ENCODE measurements at regions not wholly inside any gene's neighbourhood (a gene's known extent, or its start where the extent isn't known, plus 50 kb on each side); places are given as distances from the start of the nearest gene placed in this dataset.

DNA sequence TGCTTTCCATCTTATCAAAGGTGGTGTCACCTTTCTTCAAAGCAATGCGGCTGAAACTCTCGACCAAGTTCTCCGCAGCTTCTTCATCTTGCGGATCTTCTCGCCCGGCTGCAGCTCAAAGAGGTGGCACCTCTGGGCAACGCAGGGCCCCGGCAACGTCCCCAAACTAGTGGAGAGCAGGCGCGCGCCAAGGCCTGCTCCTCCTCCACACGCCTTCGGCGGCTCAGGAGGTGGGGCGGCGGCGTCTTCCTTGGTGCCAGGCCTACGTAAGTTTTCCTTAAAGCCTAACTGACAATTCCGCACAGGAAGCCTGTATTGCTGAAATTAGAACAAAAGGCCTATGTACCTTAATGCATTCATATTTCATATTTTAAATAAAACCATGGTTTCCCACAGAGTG is 112.0 kb downstream of the TMX1 start:
- no peak for TF ChIP-seq CTCF (IDR thresholded peaks at IDR 0.05; ENCODE audit: insufficient read depth, low read length, poor library complexity, severe bottlenecking)
- no peak overlapping the region for H3K4me3 ChIP-seq (ENCODE audit: low read depth, low read length)
- H3K36me3 ChIP-seq (ENCODE audit: control insufficient read depth, insufficient read depth, low read length), result no peaks in the 10 kb centered on the region
- DNase-seq (ENCODE audit: low read depth), result no peak
- H3K27me3 ChIP-seq (ENCODE audit: control insufficient read depth, insufficient read depth, low read length), result no peaks in the 10 kb centered on the region

GRCh38 chr14:51353901-51354300 is 113.9 kb downstream of the TMX1 start:
- no peaks in the 10 kb centered on the region for H3K27me3 ChIP-seq (ENCODE audit: control insufficient read depth, insufficient read depth, low read length)
- DNase-seq (ENCODE audit: low read depth), result no peak
- no peak for TF ChIP-seq CTCF (IDR thresholded peaks at IDR 0.05; ENCODE audit: insufficient read depth, low read length, poor library complexity, severe bottlenecking)
- H3K36me3 ChIP-seq (ENCODE audit: control insufficient read depth, insufficient read depth, low read length), result no peaks in the 10 kb centered on the region
- H3K4me3 ChIP-seq (ENCODE audit: low read depth, low read length), result no peak overlapping the region

DNA sequence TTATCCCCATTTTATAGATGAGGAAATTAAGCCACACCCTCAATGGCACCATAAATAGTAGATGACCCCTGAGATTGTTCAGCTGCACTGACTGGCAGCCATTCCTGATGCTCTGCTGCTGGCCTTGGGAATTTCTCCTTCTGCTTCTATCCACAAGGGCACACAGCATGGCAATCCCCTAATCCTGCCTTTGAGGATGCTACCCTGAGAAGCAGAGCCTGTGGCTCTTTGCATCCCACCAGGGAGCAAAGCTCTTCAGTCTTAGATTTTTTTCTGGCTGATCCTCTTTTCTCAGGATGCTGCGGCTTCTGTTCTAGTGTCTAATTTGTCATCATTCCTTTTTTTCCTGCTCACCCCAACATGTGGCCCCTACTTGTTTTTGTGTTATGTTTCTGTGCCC is 114.8 kb downstream of the TMX1 start:
- no peak for TF ChIP-seq CTCF (IDR thresholded peaks at IDR 0.05; ENCODE audit: insufficient read depth, low read length, poor library complexity, severe bottlenecking)
- Histone ChIP-seq H3K4me3 (ENCODE audit: low read depth, low read length) (no peak overlapping the region), H3K36me3 (ENCODE audit: control insufficient read depth, insufficient read depth, low read length) (no peaks in the 10 kb centered on the region), H3K27me3 (ENCODE audit: control insufficient read depth, insufficient read depth, low read length) (no peaks in the 10 kb centered on the region)
- DNase-seq (ENCODE audit: low read depth), result no peak

DNA sequence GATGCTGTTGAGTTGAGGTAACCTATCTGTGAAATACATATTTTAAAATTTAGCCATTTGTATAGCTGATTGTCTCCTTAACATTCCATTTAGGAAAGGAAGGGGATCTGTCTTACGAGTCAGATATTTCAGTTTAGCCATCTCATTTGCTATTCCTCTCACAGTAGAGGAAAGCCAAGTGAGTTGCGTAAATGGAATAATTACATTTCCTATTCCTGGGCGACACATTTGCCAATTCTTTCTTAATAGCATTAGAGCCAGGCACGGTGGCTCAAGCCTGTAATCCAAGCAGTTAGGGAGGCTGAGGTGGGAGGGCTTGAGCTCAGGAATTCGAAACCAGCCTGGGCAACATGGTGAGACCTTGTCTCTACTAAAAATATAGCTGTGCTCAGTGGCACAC is 116.3 kb downstream of the TMX1 start:
- DNase-seq (ENCODE audit: low read depth), result no peak
- H3K4me3 ChIP-seq (ENCODE audit: low read depth, low read length), result no peak overlapping the region
- H3K27me3 ChIP-seq (ENCODE audit: control insufficient read depth, insufficient read depth, low read length), result no peaks in the 10 kb centered on the region
- H3K36me3 ChIP-seq (ENCODE audit: control insufficient read depth, insufficient read depth, low read length), result no peaks in the 10 kb centered on the region
- TF ChIP-seq CTCF (IDR thresholded peaks at IDR 0.05; ENCODE audit: insufficient read depth, low read length, poor library complexity, severe bottlenecking), result no peak

GRCh38 chr14:51357250-51357649 is 117.2 kb downstream of the TMX1 start:
- Histone ChIP-seq H3K4me3 (ENCODE audit: low read depth, low read length) (no peak overlapping the region), H3K27me3 (ENCODE audit: control insufficient read depth, insufficient read depth, low read length) (no peaks in the 10 kb centered on the region), H3K36me3 (ENCODE audit: control insufficient read depth, insufficient read depth, low read length) (no peaks in the 10 kb centered on the region)
- no peak for DNase-seq (ENCODE audit: low read depth)
- no peak for TF ChIP-seq CTCF (IDR thresholded peaks at IDR 0.05; ENCODE audit: insufficient read depth, low read length, poor library complexity, severe bottlenecking)

- no peak overlapping the region for H3K4me3 ChIP-seq (ENCODE audit: low read depth, low read length)
- no peaks in the 10 kb centered on the region for H3K36me3 ChIP-seq (ENCODE audit: control insufficient read depth, insufficient read depth, low read length)
- H3K27me3 ChIP-seq (ENCODE audit: control insufficient read depth, insufficient read depth, low read length), result no peaks in the 10 kb centered on the region
- TF ChIP-seq CTCF (IDR thresholded peaks at IDR 0.05; ENCODE audit: insufficient read depth, low read length, poor library complexity, severe bottlenecking), result no peak
- DNase-seq (ENCODE audit: low read depth), result no peak
These were observed 120.5 kb downstream of the TMX1 start for GRCh38 chr14:51360592-51360991.

All from kidney epithelial cell (primary cell).